ENCODE measurements at regions not wholly inside any gene's neighbourhood (a gene's known extent, or its start where the extent isn't known, plus 50 kb on each side); places are given as distances from the start of the nearest gene placed in this dataset.

GRCh38 chr3:68228856-68229255 is 574.4 kb upstream of the SUCLG2 start:
- no peak overlapping the region for H3K4me3 ChIP-seq
- H3K9me3 ChIP-seq = no peaks in the 10 kb centered on the region
- H3K27ac ChIP-seq = no peak overlapping the region
- intact Hi-C loops (cut with DNase I) = no loop called here
- no peak for DNase-seq (ENCODE audit: extremely low spot score in 2 of 2)
- no peaks in the 10 kb centered on the region for H3K36me3 ChIP-seq
- H3K27me3 ChIP-seq = no peaks in the 10 kb centered on the region
- no peaks in the 10 kb centered on the region for H3K4me1 ChIP-seq
- no peak for TF ChIP-seq POLR2AphosphoS5 (IDR thresholded peaks at IDR 0.05; ENCODE audit: insufficient read depth in 1 of 2, low read depth in 1 of 2)
- TF ChIP-seq, protein P1, sequence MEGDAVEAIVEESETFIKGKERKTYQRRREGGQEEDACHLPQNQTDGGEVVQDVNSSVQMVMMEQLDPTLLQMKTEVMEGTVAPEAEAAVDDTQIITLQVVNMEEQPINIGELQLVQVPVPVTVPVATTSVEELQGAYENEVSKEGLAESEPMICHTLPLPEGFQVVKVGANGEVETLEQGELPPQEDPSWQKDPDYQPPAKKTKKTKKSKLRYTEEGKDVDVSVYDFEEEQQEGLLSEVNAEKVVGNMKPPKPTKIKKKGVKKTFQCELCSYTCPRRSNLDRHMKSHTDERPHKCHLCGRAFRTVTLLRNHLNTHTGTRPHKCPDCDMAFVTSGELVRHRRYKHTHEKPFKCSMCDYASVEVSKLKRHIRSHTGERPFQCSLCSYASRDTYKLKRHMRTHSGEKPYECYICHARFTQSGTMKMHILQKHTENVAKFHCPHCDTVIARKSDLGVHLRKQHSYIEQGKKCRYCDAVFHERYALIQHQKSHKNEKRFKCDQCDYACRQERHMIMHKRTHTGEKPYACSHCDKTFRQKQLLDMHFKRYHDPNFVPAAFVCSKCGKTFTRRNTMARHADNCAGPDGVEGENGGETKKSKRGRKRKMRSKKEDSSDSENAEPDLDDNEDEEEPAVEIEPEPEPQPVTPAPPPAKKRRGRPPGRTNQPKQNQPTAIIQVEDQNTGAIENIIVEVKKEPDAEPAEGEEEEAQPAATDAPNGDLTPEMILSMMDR (IDR thresholded peaks at IDR 0.05) = no peak
- TF ChIP-seq POLR2A (IDR thresholded peaks at IDR 0.05) = no peak

GRCh38 chr3:68220832-68221231 is 566.4 kb upstream of the SUCLG2 start:
- no peaks in the 10 kb centered on the region for H3K27me3 ChIP-seq
- H3K9me3 ChIP-seq = no peaks in the 10 kb centered on the region
- no peaks in the 10 kb centered on the region for H3K4me1 ChIP-seq
- no peak for DNase-seq (ENCODE audit: extremely low spot score in 2 of 2)
- no peaks in the 10 kb centered on the region for H3K36me3 ChIP-seq
- intact Hi-C loops (cut with DNase I) = no loop called here
- TF ChIP-seq, protein P1 (IDR thresholded peaks at IDR 0.05) = no peak
- TF ChIP-seq POLR2AphosphoS5 (IDR thresholded peaks at IDR 0.05; ENCODE audit: insufficient read depth in 1 of 2, low read depth in 1 of 2) (no peak), POLR2A (IDR thresholded peaks at IDR 0.05) (no peak)
- no peak overlapping the region for H3K4me3 ChIP-seq
- H3K27ac ChIP-seq = no peak overlapping the region

DNA sequence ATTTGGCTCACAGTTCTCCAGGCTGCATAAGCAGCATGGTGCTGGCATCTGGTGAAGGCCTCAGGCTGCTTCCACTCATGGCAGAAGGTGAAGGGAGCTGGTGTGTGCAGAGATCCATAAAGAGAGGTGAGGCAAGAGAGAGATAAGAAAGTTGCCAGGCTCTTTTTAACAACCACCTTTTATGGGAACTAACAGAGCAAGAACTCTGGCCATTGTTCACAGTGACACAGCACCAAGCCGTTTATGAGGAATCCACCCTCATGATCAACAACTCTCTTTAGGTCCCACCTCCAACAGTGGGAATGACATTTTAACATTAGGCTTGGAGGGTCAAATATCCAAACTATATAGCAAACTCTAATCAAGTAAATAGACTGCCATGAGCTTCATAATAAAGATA is 557.2 kb upstream of the SUCLG2 start:
- no peak for DNase-seq (ENCODE audit: extremely low spot score in 2 of 2)
- H3K27ac ChIP-seq = no peak overlapping the region
- intact Hi-C loops (cut with DNase I) = no loop called here

GRCh38 chr3:68210635-68211034 is 556.2 kb upstream of the SUCLG2 start:
- no peak for DNase-seq (ENCODE audit: extremely low spot score in 2 of 2)
- no peaks in the 10 kb centered on the region for H3K36me3 ChIP-seq
- H3K9me3 ChIP-seq = no peaks in the 10 kb centered on the region
- no peak overlapping the region for H3K4me3 ChIP-seq
- no peaks in the 10 kb centered on the region for H3K4me1 ChIP-seq
- no peak for TF ChIP-seq POLR2AphosphoS5 (IDR thresholded peaks at IDR 0.05; ENCODE audit: insufficient read depth in 1 of 2, low read depth in 1 of 2)
- no peak for TF ChIP-seq POLR2A (IDR thresholded peaks at IDR 0.05)
- TF ChIP-seq, protein P1 (IDR thresholded peaks at IDR 0.05) = no peak
- H3K27me3 ChIP-seq = no peaks in the 10 kb centered on the region
- H3K27ac ChIP-seq = no peak overlapping the region
- intact Hi-C loops (cut with DNase I) = no loop called here

More for the DNA sequence above, 557.2 kb upstream of the SUCLG2 start:
- no peaks in the 10 kb centered on the region for H3K27me3 ChIP-seq
- H3K36me3 ChIP-seq = no peaks in the 10 kb centered on the region
- TF ChIP-seq, protein P1 (IDR thresholded peaks at IDR 0.05) = no peak
- H3K4me3 ChIP-seq = no peak overlapping the region
- H3K4me1 ChIP-seq = no peaks in the 10 kb centered on the region
- no peaks in the 10 kb centered on the region for H3K9me3 ChIP-seq

GRCh38 chr3:68207327-68207726 is 552.9 kb upstream of the SUCLG2 start:
- Histone ChIP-seq H3K9me3 (no peaks in the 10 kb centered on the region), H3K27me3 (no peaks in the 10 kb centered on the region), H3K4me1 (no peaks in the 10 kb centered on the region), H3K27ac (no peak overlapping the region), H3K36me3 (no peaks in the 10 kb centered on the region), H3K4me3 (no peak overlapping the region)
- intact Hi-C loops (cut with DNase I) = no loop called here
- DNase-seq (ENCODE audit: extremely low spot score in 2 of 2) = no peak
- TF ChIP-seq, protein P1 (IDR thresholded peaks at IDR 0.05) = no peak
- no peak for TF ChIP-seq POLR2AphosphoS5 (IDR thresholded peaks at IDR 0.05; ENCODE audit: insufficient read depth in 1 of 2, low read depth in 1 of 2)
- TF ChIP-seq POLR2A (IDR thresholded peaks at IDR 0.05) = no peak

Measured in vagina (tissue), 2 donors.